Lung microvascular endothelial cell (primary cell): ENCODE measurements at regions not wholly inside any gene's neighbourhood (a gene's known extent, or its start where the extent isn't known, plus 50 kb on each side); places are given as distances from the start of the nearest gene placed in this dataset.
A peak's percentile ranks its signal among the peaks of the same experiment; 100 is the strongest.

Experiments used
- DNase-seq, 2 donors: peaks; one replicate each; pipeline versions ENCODE4 v3.0.0 to v3.0.0-alpha.2; 2010; ENCODE audit warnings: low read depth in 2 of 2

GRCh38 chr7:25855854-25856782 is 295.9 kb upstream of the NFE2L3 start:
- DNase-seq: no peak

GRCh38 chr7:25857376-25858067 is 294.5 kb upstream of the NFE2L3 start:
- peak in 1 of 2 donors; percentile 4 for DNase-seq

GRCh38 chr7:25858200-25858524 is 293.8 kb upstream of the NFE2L3 start:
- no peak for DNase-seq

- no peak for DNase-seq
Observed at GRCh38 chr7:25858525-25859411, 293.2 kb upstream of the NFE2L3 start.

- DNase-seq: no peak
Observed at GRCh38 chr7:25859412-25860274, 292.4 kb upstream of the NFE2L3 start.

GRCh38 chr7:25860275-25861163 is 291.5 kb upstream of the NFE2L3 start:
- DNase-seq: no peak

- no peak for DNase-seq
Observed at GRCh38 chr7:25861164-25861496, 290.9 kb upstream of the NFE2L3 start.

- DNase-seq: no peak
Observed at GRCh38 chr7:25861601-25862260, 290.3 kb upstream of the NFE2L3 start.

- DNase-seq: peak; percentile 98
Observed at GRCh38 chr7:25862261-25863004, 289.6 kb upstream of the NFE2L3 start.

- no peak for DNase-seq
Observed at GRCh38 chr7:25863005-25863728, 288.8 kb upstream of the NFE2L3 start.

GRCh38 chr7:25863729-25864110 is 288.3 kb upstream of the NFE2L3 start:
- DNase-seq: no peak

- no peak for DNase-seq
Observed at GRCh38 chr7:25864511-25864910, 287.5 kb upstream of the NFE2L3 start.

GRCh38 chr7:25864943-25865751 is 286.9 kb upstream of the NFE2L3 start:
- DNase-seq: no peak

GRCh38 chr7:25868509-25868908 is 283.5 kb upstream of the NFE2L3 start:
- DNase-seq: no peak

- DNase-seq: no peak
Observed at GRCh38 chr7:25870574-25870973, 281.4 kb upstream of the NFE2L3 start.

- no peak for DNase-seq
Observed at GRCh38 chr7:25876092-25876491, 275.9 kb upstream of the NFE2L3 start.
